Endothelial cell (in vitro differentiated cells): ENCODE measurements at regions not wholly inside any gene's neighbourhood (a gene's known extent, or its start where the extent isn't known, plus 50 kb on each side); places are given as distances from the start of the nearest gene placed in this dataset.

ENCODE experiments used
- DNase-seq: peaks from one replicate; pipeline ENCODE4 v3.0.0; 2021; ENCODE audit warnings: low spot score
- H3K27ac Mint-ChIP-seq: one replicate; pipeline ENCODE4 v1.8.0; 2021; ENCODE audit warnings: mixed read lengths, inconsistent platforms; ENCODE audit not compliant: unreplicated experiment
- H3K27me3 Mint-ChIP-seq: one replicate; pipeline ENCODE4 v1.8.0; 2021; ENCODE audit warnings: mild to moderate bottlenecking, moderate library complexity, mixed read lengths, inconsistent platforms; ENCODE audit not compliant: unreplicated experiment
- H3K36me3 Mint-ChIP-seq: one replicate; pipeline ENCODE4 v1.8.0; 2021; ENCODE audit warnings: mild to moderate bottlenecking, low read depth, mixed read lengths, inconsistent platforms; ENCODE audit not compliant: unreplicated experiment
- H3K4me1 Mint-ChIP-seq: one replicate; pipeline ENCODE4 v1.8.0; 2021; ENCODE audit warnings: mild to moderate bottlenecking, mixed read lengths, inconsistent platforms; ENCODE audit not compliant: unreplicated experiment
- H3K4me3 Mint-ChIP-seq: one replicate; pipeline ENCODE4 v1.8.0; 2021; ENCODE audit warnings: mild to moderate bottlenecking, mixed read lengths, inconsistent platforms; ENCODE audit not compliant: unreplicated experiment
- H3K9me3 Mint-ChIP-seq: one replicate; pipeline ENCODE4 v1.8.0; 2021; ENCODE audit warnings: mixed read lengths, inconsistent platforms; ENCODE audit not compliant: unreplicated experiment
- TF ChIP-seq, protein P1 (sequence below): fragments of 200-600 bp; sonication (generic); IDR thresholded peaks from one replicate; pipeline ENCODE4 v1.5.0; 2021; ENCODE audit warnings: antibody characterized with exemption; ENCODE audit not compliant: unreplicated experiment

DNA sequence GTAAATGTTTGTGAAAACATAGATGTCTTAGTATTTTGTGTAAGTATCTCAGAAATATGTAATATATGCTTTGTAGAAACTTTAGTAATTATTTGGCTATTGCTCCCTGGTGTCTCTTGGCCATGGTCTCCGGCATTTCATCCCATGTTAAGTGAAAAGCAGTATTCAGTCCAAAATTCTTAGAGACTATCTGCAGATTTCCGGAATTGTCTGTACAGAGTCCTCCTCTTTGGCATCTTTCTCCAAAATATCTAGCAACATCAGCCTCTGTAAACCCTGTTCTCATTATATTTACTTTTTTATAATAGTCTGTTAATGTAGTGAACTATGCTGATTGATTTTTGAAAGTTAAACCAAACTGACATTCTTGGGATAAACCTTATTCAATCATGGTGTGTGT is 352.7 kb downstream of the ARPP21 start:
- no peaks in the 10 kb centered on the region for H3K9me3 Mint-ChIP-seq
- no peak for DNase-seq
- H3K4me1 Mint-ChIP-seq, result no peaks in the 10 kb centered on the region
- TF ChIP-seq, protein P1, sequence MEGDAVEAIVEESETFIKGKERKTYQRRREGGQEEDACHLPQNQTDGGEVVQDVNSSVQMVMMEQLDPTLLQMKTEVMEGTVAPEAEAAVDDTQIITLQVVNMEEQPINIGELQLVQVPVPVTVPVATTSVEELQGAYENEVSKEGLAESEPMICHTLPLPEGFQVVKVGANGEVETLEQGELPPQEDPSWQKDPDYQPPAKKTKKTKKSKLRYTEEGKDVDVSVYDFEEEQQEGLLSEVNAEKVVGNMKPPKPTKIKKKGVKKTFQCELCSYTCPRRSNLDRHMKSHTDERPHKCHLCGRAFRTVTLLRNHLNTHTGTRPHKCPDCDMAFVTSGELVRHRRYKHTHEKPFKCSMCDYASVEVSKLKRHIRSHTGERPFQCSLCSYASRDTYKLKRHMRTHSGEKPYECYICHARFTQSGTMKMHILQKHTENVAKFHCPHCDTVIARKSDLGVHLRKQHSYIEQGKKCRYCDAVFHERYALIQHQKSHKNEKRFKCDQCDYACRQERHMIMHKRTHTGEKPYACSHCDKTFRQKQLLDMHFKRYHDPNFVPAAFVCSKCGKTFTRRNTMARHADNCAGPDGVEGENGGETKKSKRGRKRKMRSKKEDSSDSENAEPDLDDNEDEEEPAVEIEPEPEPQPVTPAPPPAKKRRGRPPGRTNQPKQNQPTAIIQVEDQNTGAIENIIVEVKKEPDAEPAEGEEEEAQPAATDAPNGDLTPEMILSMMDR, result no peak
- no peaks in the 10 kb centered on the region for H3K36me3 Mint-ChIP-seq
- H3K27me3 Mint-ChIP-seq, result no peaks in the 10 kb centered on the region
- H3K4me3 Mint-ChIP-seq, result no peak overlapping the region
- no peak overlapping the region for H3K27ac Mint-ChIP-seq

GRCh38 chr3:36011791-36012190 is 368.5 kb upstream of the STAC start:
- no peaks in the 10 kb centered on the region for H3K9me3 Mint-ChIP-seq
- H3K27ac Mint-ChIP-seq, result no peak overlapping the region
- H3K36me3 Mint-ChIP-seq, result no peaks in the 10 kb centered on the region
- no peak for DNase-seq
- no peaks in the 10 kb centered on the region for H3K4me1 Mint-ChIP-seq
- TF ChIP-seq, protein P1, result no peak
- no peak overlapping the region for H3K4me3 Mint-ChIP-seq
- H3K27me3 Mint-ChIP-seq, result no peaks in the 10 kb centered on the region

DNA sequence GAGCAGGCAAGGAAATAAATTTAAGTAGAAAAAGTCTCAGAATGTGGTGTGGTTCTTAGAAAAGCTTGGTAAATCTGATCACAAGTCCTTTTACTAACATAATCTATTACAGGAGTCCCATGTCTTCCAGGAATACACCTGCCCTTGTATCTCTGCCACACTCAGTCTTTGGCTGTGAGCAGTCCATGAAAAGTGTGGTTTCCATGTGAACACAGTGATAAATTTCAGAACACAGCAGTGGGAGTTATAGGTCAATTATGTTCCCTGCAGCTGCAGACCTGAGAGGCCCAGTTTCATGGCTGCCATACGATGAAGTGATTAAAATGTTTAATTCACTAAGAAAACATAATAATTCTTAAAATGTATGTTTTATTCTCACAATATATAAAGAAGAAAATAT is 366.9 kb upstream of the STAC start:
- H3K4me3 Mint-ChIP-seq, result no peak overlapping the region
- no peaks in the 10 kb centered on the region for H3K36me3 Mint-ChIP-seq

DNA sequence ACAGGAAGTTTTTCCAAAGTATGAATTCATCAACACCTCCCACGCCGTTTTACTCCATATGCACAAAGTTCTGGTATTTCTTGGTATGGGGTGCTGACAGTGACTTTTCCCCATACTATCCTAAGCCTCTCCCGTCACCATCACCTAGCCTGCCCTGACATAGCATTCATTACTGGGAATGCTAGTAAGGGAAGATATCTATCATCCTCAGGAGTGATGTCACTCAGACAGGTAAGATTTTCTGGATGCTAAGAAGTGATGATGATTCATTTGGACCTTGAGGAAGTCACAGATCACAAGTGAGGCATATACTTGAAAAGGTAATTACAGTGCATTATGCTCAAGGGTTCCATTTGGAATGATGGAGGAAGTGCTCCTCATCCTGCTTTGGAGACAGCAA is 355.1 kb upstream of the STAC start:
- Mint-ChIP-seq H3K4me1 (no peaks in the 10 kb centered on the region), H3K9me3 (no peaks in the 10 kb centered on the region), H3K4me3 (no peak overlapping the region), H3K27me3 (no peaks in the 10 kb centered on the region), H3K36me3 (no peaks in the 10 kb centered on the region), H3K27ac (no peak overlapping the region)
- DNase-seq, result no peak
- TF ChIP-seq, protein P1, result no peak

More for the DNA sequence above, 366.9 kb upstream of the STAC start:
- TF ChIP-seq, protein P1, result no peak
- no peaks in the 10 kb centered on the region for H3K27me3 Mint-ChIP-seq
- no peaks in the 10 kb centered on the region for H3K9me3 Mint-ChIP-seq
- no peak for DNase-seq
- H3K4me1 Mint-ChIP-seq, result no peaks in the 10 kb centered on the region
- no peak overlapping the region for H3K27ac Mint-ChIP-seq

GRCh38 chr3:36032180-36033047 is 347.9 kb upstream of the STAC start:
- Mint-ChIP-seq H3K27ac (no peak overlapping the region), H3K4me1 (no peaks in the 10 kb centered on the region), H3K27me3 (no peaks in the 10 kb centered on the region), H3K4me3 (no peak overlapping the region), H3K9me3 (no peaks in the 10 kb centered on the region), H3K36me3 (no peaks in the 10 kb centered on the region)
- TF ChIP-seq, protein P1, result no peak
- no peak for DNase-seq
